ENCODE measurements at regions not wholly inside any gene's neighbourhood (a gene's known extent, or its start where the extent isn't known, plus 50 kb on each side); places are given as distances from the start of the nearest gene placed in this dataset.
A peak's percentile ranks its signal among the peaks of the same experiment; 100 is the strongest.

DNA sequence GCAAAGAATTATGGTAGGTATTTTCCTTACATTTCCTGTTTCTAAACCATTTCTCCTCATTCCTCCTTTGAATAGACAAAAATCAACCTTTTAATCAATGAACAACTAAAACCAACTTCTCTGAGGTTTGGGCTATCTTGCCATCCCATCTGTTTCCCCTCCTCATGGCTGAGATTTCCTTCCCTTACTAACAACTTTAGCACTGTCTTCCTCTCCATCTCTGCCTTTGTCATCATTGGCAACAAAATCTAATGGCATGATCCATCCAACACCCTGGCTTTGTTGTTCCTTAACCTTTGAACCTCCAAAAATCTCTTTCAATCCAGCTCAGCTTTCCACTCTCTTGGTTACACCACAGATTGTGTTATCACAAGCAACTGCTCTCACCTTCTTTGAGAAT, 95.3 kb upstream of the FAM136A start:
- Mint-ChIP-seq H3K4me1 (no peaks in the 10 kb centered on the region), H3K9me3 (peaks cover 0 to 11% (median 5%) of the 10 kb centered on the region in 7 donors), H3K27me3 (peaks cover 23 to 41% (median 40%) of the 10 kb centered on the region in 3 donors), H3K27ac (no peak overlapping the region), H3K4me3 (no peak overlapping the region), H3K36me3 (no peaks in the 10 kb centered on the region)
- no peak for ATAC-seq (ENCODE audit: low read depth in 2 of 2)
- no peak for DNase-seq

GRCh38 chr2:70396612-70397011, 94.7 kb upstream of the FAM136A start:
- no peak for DNase-seq
- peaks cover 17 to 40% (median 35%) of the 10 kb centered on the region in 3 donors for H3K27me3 Mint-ChIP-seq
- H3K4me1 Mint-ChIP-seq: no peaks in the 10 kb centered on the region
- no peak overlapping the region for H3K27ac Mint-ChIP-seq
- H3K36me3 Mint-ChIP-seq: no peaks in the 10 kb centered on the region
- H3K4me3 Mint-ChIP-seq: no peak overlapping the region
- peaks cover 0 to 12% (median 5%) of the 10 kb centered on the region in 7 donors for H3K9me3 Mint-ChIP-seq
- no peak for ATAC-seq (ENCODE audit: low read depth in 2 of 2)

- DNase-seq (no peak), ATAC-seq (ENCODE audit: low read depth in 2 of 2) (no peak)
- H3K4me3 Mint-ChIP-seq: no peak overlapping the region
- no peaks in the 10 kb centered on the region for H3K36me3 Mint-ChIP-seq
- no peak overlapping the region for H3K27ac Mint-ChIP-seq
- H3K9me3 Mint-ChIP-seq: peaks cover 0 to 12% (median 5%) of the 10 kb centered on the region in 7 donors
- no peaks in the 10 kb centered on the region for H3K4me1 Mint-ChIP-seq
- H3K27me3 Mint-ChIP-seq: peaks cover 16 to 38% (median 31%) of the 10 kb centered on the region in 3 donors
Observed at GRCh38 chr2:70393881-70394280, 92.0 kb upstream of the FAM136A start.

GRCh38 chr2:70391988-70392387, 90.1 kb upstream of the FAM136A start:
- ATAC-seq (ENCODE audit: low read depth in 2 of 2): no peak
- H3K4me1 Mint-ChIP-seq: no peaks in the 10 kb centered on the region

DNA sequence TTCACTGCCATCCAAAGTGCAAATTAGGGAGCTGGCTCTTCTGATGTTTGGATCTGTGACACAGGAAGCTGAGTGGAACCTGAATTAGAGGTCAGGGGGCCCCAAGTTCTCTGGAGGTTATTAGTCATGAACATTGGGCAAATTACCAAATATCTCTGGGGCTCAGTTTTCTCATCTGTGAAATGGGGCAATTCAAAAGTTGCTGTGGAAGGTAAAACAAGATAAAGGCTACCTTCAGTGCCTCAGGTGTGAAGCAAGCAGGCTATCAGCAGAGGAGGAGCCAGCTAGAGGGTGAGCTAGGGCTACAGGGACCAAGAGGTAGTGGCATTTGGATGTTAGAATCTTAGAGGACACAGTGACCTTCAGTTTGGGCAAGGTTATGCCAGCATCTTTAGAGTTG, 89.4 kb upstream of the FAM136A start:
- H3K27me3 Mint-ChIP-seq: peaks cover 5 to 40% (median 36%) of the 10 kb centered on the region in 3 donors
- H3K9me3 Mint-ChIP-seq: peaks cover 0 to 12% (median 5%) of the 10 kb centered on the region in 7 donors
- H3K36me3 Mint-ChIP-seq: no peaks in the 10 kb centered on the region
- no peaks in the 10 kb centered on the region for H3K4me1 Mint-ChIP-seq
- H3K4me3 Mint-ChIP-seq: no peak overlapping the region
- H3K27ac Mint-ChIP-seq: no peak overlapping the region
- no peak for ATAC-seq (ENCODE audit: low read depth in 2 of 2)
- DNase-seq: no peak

More at GRCh38 chr2:70391988-70392387, 90.1 kb upstream of the FAM136A start:
- peaks cover 0 to 12% (median 5%) of the 10 kb centered on the region in 7 donors for H3K9me3 Mint-ChIP-seq
- no peak overlapping the region for H3K27ac Mint-ChIP-seq
- no peaks in the 10 kb centered on the region for H3K36me3 Mint-ChIP-seq
- peaks cover 5 to 33% (median 30%) of the 10 kb centered on the region in 3 donors for H3K27me3 Mint-ChIP-seq
- no peak overlapping the region for H3K4me3 Mint-ChIP-seq
- DNase-seq: no peak

- Mint-ChIP-seq H3K4me3 (no peak overlapping the region), H3K36me3 (no peaks in the 10 kb centered on the region), H3K27ac (no peak overlapping the region), H3K4me1 (no peaks in the 10 kb centered on the region), H3K27me3 (peaks cover 6 to 36% (median 32%) of the 10 kb centered on the region in 3 donors), H3K9me3 (peaks cover 0 to 6% (median 0%) of the 10 kb centered on the region in 7 donors)
- DNase-seq (no peak), ATAC-seq (ENCODE audit: low read depth in 2 of 2) (no peak)
Observed at GRCh38 chr2:70388813-70389212, 86.9 kb upstream of the FAM136A start.

DNA sequence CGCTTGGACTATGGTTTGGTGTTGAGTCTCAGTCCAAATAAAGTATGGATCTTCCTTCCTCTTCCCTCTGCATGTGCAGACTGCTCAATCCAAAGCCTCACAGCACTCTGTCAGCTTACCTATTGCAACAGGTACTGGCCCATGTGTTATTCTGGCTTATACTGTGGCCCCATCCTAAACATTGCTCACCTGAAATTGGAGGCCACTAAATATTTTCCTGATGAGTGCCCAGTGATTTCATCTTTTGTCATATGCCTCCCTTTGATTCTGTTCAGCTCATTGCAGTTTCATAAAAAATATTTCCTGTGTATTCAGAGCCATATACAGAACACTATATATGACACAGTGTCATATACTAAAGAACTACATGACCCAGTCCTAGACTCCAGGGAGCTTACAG, 86.3 kb upstream of the FAM136A start:
- H3K27me3 Mint-ChIP-seq: peaks cover 6 to 42% (median 38%) of the 10 kb centered on the region in 3 donors
- DNase-seq (no peak), ATAC-seq (ENCODE audit: low read depth in 2 of 2) (no peak)
- H3K36me3 Mint-ChIP-seq: no peaks in the 10 kb centered on the region
- H3K4me3 Mint-ChIP-seq: no peak overlapping the region
- peaks cover 0 to 5% (median 0%) of the 10 kb centered on the region in 7 donors for H3K9me3 Mint-ChIP-seq
- H3K4me1 Mint-ChIP-seq: no peaks in the 10 kb centered on the region
- H3K27ac Mint-ChIP-seq: no peak overlapping the region

DNA sequence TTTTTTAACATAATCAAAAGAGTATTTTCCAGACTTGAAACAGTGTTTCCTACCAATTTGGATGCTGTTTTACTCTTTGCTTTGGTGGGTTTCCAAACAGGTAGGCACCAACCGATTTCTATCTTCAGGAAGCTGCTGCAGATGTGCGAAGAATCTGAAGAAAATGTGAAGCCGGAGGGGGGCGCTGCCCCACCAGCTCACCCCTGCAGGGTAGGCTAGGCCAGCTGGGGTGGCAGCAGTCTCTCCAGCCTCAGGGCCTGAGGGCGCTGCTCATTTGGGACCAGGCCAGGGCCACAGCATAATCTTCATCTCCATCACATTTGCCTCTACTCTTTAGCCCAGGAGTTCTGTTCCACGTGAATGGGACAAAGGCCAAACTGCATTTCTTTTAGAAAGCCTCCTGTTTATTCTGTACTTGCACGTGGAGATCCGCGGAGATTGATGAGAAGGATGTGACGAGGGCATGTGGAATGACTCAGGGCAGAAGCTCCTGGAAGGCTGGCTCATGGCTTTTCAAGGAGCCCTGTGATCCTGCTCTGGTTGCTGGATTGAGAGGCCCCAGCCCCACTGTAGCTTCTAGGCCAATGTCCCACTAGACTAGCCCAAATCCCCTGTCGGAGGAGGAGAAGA, 84.2 kb upstream of the FAM136A start:
- Mint-ChIP-seq H3K9me3 (peaks cover 0 to 2% (median 0%) of the 10 kb centered on the region in 7 donors), H3K36me3 (no peaks in the 10 kb centered on the region), H3K4me3 (no peak overlapping the region), H3K27me3 (peaks cover 6 to 47% (median 36%) of the 10 kb centered on the region in 3 donors), H3K4me1 (no peaks in the 10 kb centered on the region), H3K27ac (no peak overlapping the region)
- ATAC-seq (ENCODE audit: low read depth in 2 of 2): no peak
- no peak for DNase-seq

DNA sequence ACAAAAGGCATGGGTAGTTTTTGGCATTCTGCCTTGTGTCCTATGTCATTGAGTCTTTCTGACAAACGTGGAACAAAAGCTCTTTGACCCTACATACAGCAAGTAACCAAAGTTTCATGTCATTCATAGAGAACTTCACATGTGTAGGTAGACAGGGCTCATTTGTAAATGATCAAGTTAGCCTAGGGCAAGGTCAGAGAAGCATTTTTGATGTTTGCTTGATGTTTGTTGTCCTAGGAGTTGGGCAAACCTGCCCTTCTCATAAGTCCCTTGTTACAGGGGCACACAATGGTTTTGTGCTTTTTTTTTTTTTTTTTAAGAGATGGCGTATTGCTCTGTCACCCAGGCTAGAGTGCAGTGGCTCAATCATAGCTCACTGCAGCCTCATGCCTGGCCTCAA, 83.3 kb upstream of the FAM136A start:
- Mint-ChIP-seq H3K4me3 (no peak overlapping the region), H3K9me3 (peaks cover 0 to 2% (median 0%) of the 10 kb centered on the region in 7 donors), H3K4me1 (no peaks in the 10 kb centered on the region), H3K36me3 (no peaks in the 10 kb centered on the region), H3K27me3 (peaks cover 6 to 47% (median 42%) of the 10 kb centered on the region in 3 donors), H3K27ac (no peak overlapping the region)
- no peak for DNase-seq
- ATAC-seq (ENCODE audit: low read depth in 2 of 2): no peak

DNA sequence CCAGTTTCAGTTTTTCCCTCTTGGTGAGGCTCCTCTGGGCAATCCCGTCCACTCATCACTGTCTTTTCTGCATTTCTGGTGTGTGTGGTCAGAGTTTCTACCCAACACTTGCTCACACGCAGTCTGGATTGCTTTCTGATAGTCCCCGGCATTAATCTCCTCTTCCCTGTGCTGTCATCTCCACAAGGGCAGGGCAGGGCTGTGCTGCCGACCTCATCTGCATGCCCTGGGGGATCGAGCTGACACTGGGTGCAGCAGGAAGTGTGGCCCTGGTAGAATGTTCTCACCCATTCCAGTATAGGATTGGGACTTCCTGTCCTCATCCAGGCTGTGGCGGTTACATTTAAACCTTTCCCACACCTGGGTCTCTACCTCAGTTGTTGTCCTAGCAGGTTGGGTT, 80.0 kb upstream of the FAM136A start:
- no peaks in the 10 kb centered on the region for H3K36me3 Mint-ChIP-seq
- H3K4me3 Mint-ChIP-seq: peak overlapping the region in 1 of 8 donors; percentile 48
- DNase-seq: no peak
- no peaks in the 10 kb centered on the region for H3K4me1 Mint-ChIP-seq
- H3K9me3 Mint-ChIP-seq: peaks cover 0 to 2% (median 0%) of the 10 kb centered on the region in 7 donors
- ATAC-seq (ENCODE audit: low read depth in 2 of 2): no peak
- H3K27ac Mint-ChIP-seq: no peak overlapping the region
- peaks cover 6 to 36% (median 35%) of the 10 kb centered on the region in 3 donors for H3K27me3 Mint-ChIP-seq

GRCh38 chr2:70381235-70381634, 79.4 kb upstream of the FAM136A start:
- H3K4me1 Mint-ChIP-seq: no peaks in the 10 kb centered on the region
- no peaks in the 10 kb centered on the region for H3K36me3 Mint-ChIP-seq
- peaks cover 0 to 2% (median 0%) of the 10 kb centered on the region in 7 donors for H3K9me3 Mint-ChIP-seq
- H3K4me3 Mint-ChIP-seq: no peak overlapping the region
- DNase-seq (no peak), ATAC-seq (ENCODE audit: low read depth in 2 of 2) (no peak)
- H3K27me3 Mint-ChIP-seq: peaks cover under 1 to 34% (median 29%) of the 10 kb centered on the region in 3 donors
- H3K27ac Mint-ChIP-seq: no peak overlapping the region

DNA sequence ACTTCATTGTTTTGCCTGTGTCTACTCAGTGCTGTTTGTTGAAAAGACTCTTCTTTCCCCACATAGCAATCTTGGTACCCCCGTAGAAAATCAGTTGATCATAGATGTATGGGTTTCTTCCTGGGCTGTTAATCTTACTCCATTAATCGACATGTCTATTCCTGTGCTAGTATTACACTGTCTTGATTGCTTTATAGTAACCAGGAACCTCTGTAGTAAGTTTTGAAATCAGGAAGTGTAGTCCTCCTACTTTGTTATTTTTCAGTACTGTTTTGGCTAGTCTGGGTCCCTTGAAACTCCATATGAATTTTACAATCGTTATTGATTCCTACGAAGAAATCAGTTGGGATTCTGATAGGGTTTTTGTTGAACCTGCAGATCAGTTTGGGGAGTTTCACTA, 78.8 kb upstream of the FAM136A start:
- Mint-ChIP-seq H3K4me3 (no peak overlapping the region), H3K9me3 (peaks cover 0 to 2% (median 0%) of the 10 kb centered on the region in 7 donors), H3K4me1 (no peaks in the 10 kb centered on the region), H3K36me3 (no peaks in the 10 kb centered on the region), H3K27ac (no peak overlapping the region), H3K27me3 (peaks cover 0 to 29% (median 28%) of the 10 kb centered on the region in 3 donors)
- DNase-seq (no peak), ATAC-seq (ENCODE audit: low read depth in 2 of 2) (no peak)

DNA sequence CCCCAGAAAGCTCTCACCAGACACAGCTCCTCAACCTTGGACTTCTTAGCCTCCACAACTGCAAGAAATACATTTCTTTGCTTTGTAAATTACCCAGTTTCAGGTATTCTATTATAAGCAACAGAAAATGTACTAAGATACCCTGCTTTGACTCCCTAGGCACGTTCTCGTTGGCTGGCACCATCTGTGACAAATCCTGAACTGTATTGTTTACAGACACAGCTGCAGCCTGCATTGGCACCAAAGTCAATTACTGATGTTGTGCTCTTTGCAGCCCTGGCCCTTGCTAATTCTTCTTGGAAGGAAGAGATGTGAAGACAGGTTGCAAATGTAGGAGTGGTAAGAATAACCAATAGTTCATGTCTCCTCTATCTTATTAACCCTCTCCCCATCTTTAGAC, 72.7 kb upstream of the FAM136A start:
- Mint-ChIP-seq H3K4me3 (no peak overlapping the region), H3K36me3 (peaks cover 0 to 11% of the 10 kb centered on the region in 2 donors), H3K4me1 (no peaks in the 10 kb centered on the region), H3K27ac (no peak overlapping the region), H3K27me3 (peaks cover 0 to 28% (median 22%) of the 10 kb centered on the region in 3 donors), H3K9me3 (peaks cover 0 to 17% (median 8%) of the 10 kb centered on the region in 7 donors)
- no peak for DNase-seq
- no peak for ATAC-seq (ENCODE audit: low read depth in 2 of 2)

DNA sequence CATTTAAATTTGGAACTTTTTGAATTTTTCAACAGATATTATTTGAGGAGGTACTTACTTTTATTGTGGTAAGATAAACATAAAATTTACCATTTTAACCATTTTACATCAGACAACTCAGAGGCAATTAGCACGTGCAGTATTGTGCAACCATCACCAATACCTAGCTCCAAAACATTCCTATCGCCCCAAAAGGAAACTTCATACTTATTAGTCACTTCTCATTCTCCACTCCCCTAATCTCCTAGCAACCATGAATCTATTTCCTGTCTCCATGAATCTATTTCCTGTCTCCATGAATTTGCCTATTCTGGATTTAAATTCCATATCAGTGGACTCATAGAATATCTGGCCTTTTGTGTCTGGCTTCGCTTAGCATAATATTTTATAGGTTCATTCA, 69.9 kb upstream of the FAM136A start:
- ATAC-seq (ENCODE audit: low read depth in 2 of 2): no peak
- peaks cover 0 to 17% (median 8%) of the 10 kb centered on the region in 7 donors for H3K9me3 Mint-ChIP-seq
- peaks cover 0 to 36% (median 25%) of the 10 kb centered on the region in 3 donors for H3K27me3 Mint-ChIP-seq
- H3K27ac Mint-ChIP-seq: no peak overlapping the region
- H3K36me3 Mint-ChIP-seq: peaks cover 0 to 11% of the 10 kb centered on the region in 2 donors
- H3K4me1 Mint-ChIP-seq: no peaks in the 10 kb centered on the region
- no peak overlapping the region for H3K4me3 Mint-ChIP-seq
- no peak for DNase-seq

Data from naive B cell (primary cell).